GM10248 (cell line): ENCODE measurements at regions not wholly inside any gene's neighbourhood (a gene's known extent, or its start where the extent isn't known, plus 50 kb on each side); places are given as distances from the start of the nearest gene placed in this dataset.

Experiments
- CTCF ChIA-PET: fragments of 300-600 bp; sonication (Branson Sonifier 250); formaldehyde crosslinking; extraction: SDS; loops from one replicate; lab custom pipeline; 2021; ENCODE audit warnings: antibody characterized with exemption; lab: Yijun Ruan, JAX
- POLR2A ChIA-PET: fragments of 350-650 bp; sonication (Branson Sonifier 250); formaldehyde crosslinking; extraction: SDS; loops from one replicate; lab custom pipeline; 2020; ENCODE audit warnings: antibody characterized with exemption; lab: Yijun Ruan, JAX
- DNase-seq: peaks from one replicate; pipeline ENCODE4 v3.0.0; 2012; ENCODE audit errors: extremely low spot score
- CTCF ChIP-seq: IDR thresholded peaks from 2 replicates; pipeline ENCODE4 v1.5.1; 2012; ENCODE audit warnings: mild to moderate bottlenecking, low read depth; ENCODE audit errors: extremely low read depth, missing control alignments, control extremely low read depth

GRCh38 chr12:61536117-61536516 is 724.1 kb upstream of the USP15 start:
- CTCF ChIA-PET = no interaction called here
- POLR2A ChIA-PET = no interaction called here
- DNase-seq = no peak
- no peak for TF ChIP-seq CTCF

GRCh38 chr12:61536525-61536924 is 723.7 kb upstream of the USP15 start:
- POLR2A ChIA-PET = no interaction called here
- no peak for TF ChIP-seq CTCF
- CTCF ChIA-PET = no interaction called here
- no peak for DNase-seq

- ChIA-PET CTCF (no interaction called here), POLR2A (no interaction called here)
- no peak for TF ChIP-seq CTCF
- DNase-seq = no peak
Measured at GRCh38 chr12:61538951-61539350, 721.3 kb upstream of the USP15 start.

- no peak for DNase-seq
- ChIA-PET CTCF (no interaction called here), POLR2A (no interaction called here)
- TF ChIP-seq CTCF = no peak
Measured at GRCh38 chr12:61542551-61542950, 717.7 kb upstream of the USP15 start.

- no peak for DNase-seq
- ChIA-PET POLR2A (no interaction called here), CTCF (no interaction called here)
- TF ChIP-seq CTCF = no peak
Measured at GRCh38 chr12:61546296-61546695, 713.9 kb upstream of the USP15 start.

GRCh38 chr12:61553091-61553490 is 707.1 kb upstream of the USP15 start:
- no peak for DNase-seq
- no peak for TF ChIP-seq CTCF
- POLR2A ChIA-PET = no interaction called here
- CTCF ChIA-PET = interaction anchor here (1.1 kb wide), 1 partner anchor 9 kb away, joined by 4 read pairs; no protein-coding TSS in a partner anchor
